Uterus (tissue), 3 donors: ENCODE measurements at regions not wholly inside any gene's neighbourhood (a gene's known extent, or its start where the extent isn't known, plus 50 kb on each side); places are given as distances from the start of the nearest gene placed in this dataset.

Experiments
- DNase-seq, 2 donors: peaks; one replicate each; pipeline ENCODE4 v3.0.0-alpha.2; 2019 to 2020
- H3K27ac ChIP-seq, 2 donors: fragments of 200-600 bp; sonication (generic); 1 replicate in 1 of 2; 2 replicates in 1 of 2; pipeline ENCODE4 v1.5.1; 2016 to 2018
- H3K27me3 ChIP-seq, 2 donors: fragments of 200-600 bp; sonication (generic); one replicate each; pipeline ENCODE4 v1.5.1; 2018 to 2019; ENCODE audit warnings: control low read depth in 1 of 2
- H3K36me3 ChIP-seq, 2 donors: fragments of 200-600 bp; sonication (generic); one replicate each; pipeline ENCODE4 v1.5.1; 2019; ENCODE audit warnings: control low read depth in 1 of 2
- H3K4me1 ChIP-seq, 2 donors: fragments of 200-600 bp; sonication (generic); one replicate each; pipeline ENCODE4 v1.5.1; 2018 to 2019; ENCODE audit warnings: control low read depth in 1 of 2
- H3K4me3 ChIP-seq, 2 donors: fragments of 200-600 bp; sonication (generic); 1 replicate in 1 of 2; 2 replicates in 1 of 2; pipeline ENCODE4 v1.5.1; 2018 to 2019; ENCODE audit warnings: mild to moderate bottlenecking in 1 of 2
- H3K9me3 ChIP-seq, 2 donors: fragments of 200-600 bp; sonication (generic); one replicate each; pipeline ENCODE4 v1.5.1; 2019; ENCODE audit warnings: control low read depth in 1 of 2
- CTCF ChIP-seq, 4 experiments: fragments of 200-600 bp in 2 of 4; fragments of 450-650 bp in 2 of 4; sonication (generic) in 2 of 4; IDR thresholded peaks; one replicate each; pipeline ENCODE4 v1.5.1; 2016 to 2019; ENCODE audit warnings: antibody characterized with exemption in 4 of 4, mild to moderate bottlenecking in 2 of 4, moderate library complexity in 1 of 4
- POLR2A ChIP-seq, 2 donors: fragments of 450-650 bp; IDR thresholded peaks; one replicate each; pipeline ENCODE4 v1.6.1; 2016; ENCODE audit warnings: antibody characterized with exemption in 2 of 2, mild to moderate bottlenecking in 1 of 2, moderate library complexity in 1 of 2
- intact Hi-C: fragments of 100-400 bp; cut with DNase I; formaldehyde crosslinking; loops from one replicate; pipeline ENCODE4 v1.15.1; 2023; ENCODE audit warnings: low total_unique reads
- donor health status: DM: yes; HTN: yes; CAD: no.

- Histone ChIP-seq H3K4me1 (no peaks in the 10 kb centered on the region), H3K36me3 (no peaks in the 10 kb centered on the region), H3K27me3 (no peaks in the 10 kb centered on the region), H3K9me3 (no peaks in the 10 kb centered on the region), H3K27ac (no peak overlapping the region), H3K4me3 (no peak overlapping the region)
- intact Hi-C loops = no loop called here
- peak in 1 of 2 donors; percentile 16 for DNase-seq
- TF ChIP-seq CTCF (IDR thresholded peaks at IDR 0.05) (no peak), POLR2A (IDR thresholded peaks at IDR 0.05) (no peak)
Observed at GRCh38 chr13:22311734-22312404, 641.0 kb downstream of the FGF9 start.

GRCh38 chr13:22312405-22312803 lies 641.5 kb downstream of the FGF9 start:
- TF ChIP-seq POLR2A (IDR thresholded peaks at IDR 0.05) (no peak), CTCF (IDR thresholded peaks at IDR 0.05) (no peak)
- Histone ChIP-seq H3K27ac (no peak overlapping the region), H3K27me3 (no peaks in the 10 kb centered on the region), H3K4me1 (no peaks in the 10 kb centered on the region), H3K4me3 (no peak overlapping the region), H3K36me3 (no peaks in the 10 kb centered on the region), H3K9me3 (no peaks in the 10 kb centered on the region)
- no peak for DNase-seq
- intact Hi-C loops = no loop called here

- intact Hi-C loops = no loop called here
- H3K27me3 ChIP-seq = no peaks in the 10 kb centered on the region
- H3K9me3 ChIP-seq = no peaks in the 10 kb centered on the region
- TF ChIP-seq CTCF (IDR thresholded peaks at IDR 0.05) = no peak
- H3K4me3 ChIP-seq = no peak overlapping the region
- H3K4me1 ChIP-seq = no peaks in the 10 kb centered on the region
- no peaks in the 10 kb centered on the region for H3K36me3 ChIP-seq
- no peak for DNase-seq
- H3K27ac ChIP-seq = no peak overlapping the region
Observed at GRCh38 chr13:22316494-22317025, 645.7 kb downstream of the FGF9 start.

- DNase-seq = no peak
- no peaks in the 10 kb centered on the region for H3K36me3 ChIP-seq
- H3K27ac ChIP-seq = no peak overlapping the region
- no peak overlapping the region for H3K4me3 ChIP-seq
- H3K4me1 ChIP-seq = no peaks in the 10 kb centered on the region
- TF ChIP-seq CTCF (IDR thresholded peaks at IDR 0.05) (no peak), POLR2A (IDR thresholded peaks at IDR 0.05) (no peak)
- intact Hi-C loops = no loop called here
- H3K9me3 ChIP-seq = no peaks in the 10 kb centered on the region
- H3K27me3 ChIP-seq = no peaks in the 10 kb centered on the region
Observed at GRCh38 chr13:22320991-22321390, 650.1 kb downstream of the FGF9 start.

GRCh38 chr13:22325761-22326160 lies 654.9 kb downstream of the FGF9 start:
- intact Hi-C loops = no loop called here
- Histone ChIP-seq H3K27ac (no peak overlapping the region), H3K36me3 (no peaks in the 10 kb centered on the region), H3K9me3 (no peaks in the 10 kb centered on the region), H3K27me3 (no peaks in the 10 kb centered on the region), H3K4me3 (no peak overlapping the region), H3K4me1 (no peaks in the 10 kb centered on the region)
- no peak for TF ChIP-seq CTCF (IDR thresholded peaks at IDR 0.05)
- TF ChIP-seq POLR2A (IDR thresholded peaks at IDR 0.05) = no peak
- DNase-seq = no peak
